H9 (cell line): ENCODE measurements at regions not wholly inside any gene's neighbourhood (a gene's known extent, or its start where the extent isn't known, plus 50 kb on each side); places are given as distances from the start of the nearest gene placed in this dataset.

Experiments used
- DNase-seq: peaks from one replicate; pipeline ENCODE4 v3.0.0-alpha.2; 2017
- H2AFZ ChIP-seq: one replicate; pipeline ENCODE4 v1.6.1; 2013; ENCODE audit warnings: mild to moderate bottlenecking, low read length, control low read depth, moderate library complexity
- H2AK5ac ChIP-seq: 2 replicates; pipeline ENCODE4 v1.6.1; 2013; ENCODE audit warnings: low read length, control low read depth, mixed read lengths; ENCODE audit not compliant: insufficient read length
- H2BK120ac ChIP-seq: one replicate; pipeline ENCODE4 v1.6.1; 2013; ENCODE audit warnings: low read depth, mild to moderate bottlenecking, low read length, control low read depth, inconsistent platforms; ENCODE audit not compliant: poor library complexity, severe bottlenecking
- H2BK12ac ChIP-seq: 2 replicates; pipeline ENCODE4 v1.6.1; 2013; ENCODE audit warnings: low read length, control low read depth, mixed read lengths, low read depth; ENCODE audit not compliant: insufficient read length
- H2BK15ac ChIP-seq: 2 replicates; pipeline ENCODE4 v1.6.1; 2013; ENCODE audit warnings: low read depth, low read length, control low read depth
- H2BK20ac ChIP-seq: one replicate; pipeline ENCODE4 v1.6.1; 2013; ENCODE audit warnings: low read depth, mild to moderate bottlenecking, low read length, control low read depth, inconsistent platforms; ENCODE audit not compliant: poor library complexity, severe bottlenecking
- H2BK5ac ChIP-seq: 2 replicates; pipeline ENCODE4 v1.6.1; 2013; ENCODE audit warnings: low read length, control low read depth, mixed read lengths; ENCODE audit not compliant: insufficient read length
- H3K14ac ChIP-seq: 2 replicates; pipeline ENCODE4 v1.6.1; 2013; ENCODE audit warnings: low read length, control low read depth; ENCODE audit not compliant: insufficient read depth
- H3K18ac ChIP-seq: 2 replicates; pipeline ENCODE4 v1.6.1; 2013; ENCODE audit warnings: low read depth, mild to moderate bottlenecking, mixed read lengths, low read length, control low read depth; ENCODE audit not compliant: insufficient read length
- H3K23ac ChIP-seq: 2 replicates; pipeline ENCODE4 v1.6.1; 2013; ENCODE audit warnings: low read length, control low read depth, mixed read lengths, low read depth; ENCODE audit not compliant: insufficient read length
- H3K23me2 ChIP-seq: 2 replicates; pipeline ENCODE4 v1.6.1; 2013; ENCODE audit warnings: low read depth, mild to moderate bottlenecking, mixed read lengths, low read length, control low read depth; ENCODE audit not compliant: insufficient read length, poor library complexity, severe bottlenecking
- H3K27ac ChIP-seq: 2 replicates; pipeline ENCODE4 v1.5.1; 2013; ENCODE audit warnings: low read length, control low read depth, mixed read lengths, low read depth; ENCODE audit not compliant: insufficient read length
- H3K27me3 ChIP-seq: 2 replicates; pipeline ENCODE4 v1.6.1; 2013; ENCODE audit warnings: low read length, control low read depth, inconsistent platforms; ENCODE audit not compliant: insufficient read depth
- H3K4ac ChIP-seq: 2 replicates; pipeline ENCODE4 v1.6.1; 2013; ENCODE audit warnings: low read depth, mild to moderate bottlenecking, control low read depth, inconsistent platforms, low read length, moderate library complexity
- H3K4me1 ChIP-seq: 2 replicates; pipeline ENCODE4 v1.6.1; 2013; ENCODE audit warnings: low read length, control low read depth, inconsistent platforms; ENCODE audit not compliant: insufficient read depth
- H3K4me2 ChIP-seq: 2 replicates; pipeline ENCODE4 v1.6.1; 2013; ENCODE audit warnings: low read length, control low read depth, mixed read lengths; ENCODE audit not compliant: insufficient read length, insufficient read depth
- H3K56ac ChIP-seq: 2 replicates; pipeline ENCODE4 v1.6.1; 2013; ENCODE audit warnings: low read depth, mild to moderate bottlenecking, mixed read lengths, low read length, control low read depth; ENCODE audit not compliant: insufficient read length
- H3K79me1 ChIP-seq: 2 replicates; pipeline ENCODE4 v1.6.1; 2013; ENCODE audit warnings: low read depth, mild to moderate bottlenecking, moderate library complexity, low read length, control low read depth, inconsistent platforms; ENCODE audit not compliant: insufficient read depth, poor library complexity, severe bottlenecking
- H3K79me2 ChIP-seq: 2 replicates; pipeline ENCODE4 v1.6.1; 2013; ENCODE audit warnings: low read length, control low read depth, inconsistent platforms; ENCODE audit not compliant: insufficient read depth
- H3K9ac ChIP-seq: 2 replicates; pipeline ENCODE4 v1.6.1; 2013; ENCODE audit warnings: low read length, control low read depth, mixed read lengths; ENCODE audit not compliant: insufficient read length; ENCODE audit errors: extremely low read depth
- H3K9me3 ChIP-seq: one replicate; pipeline ENCODE4 v1.6.1; 2013; ENCODE audit warnings: low read depth, low read length, inconsistent platforms; ENCODE audit not compliant: control insufficient read depth
- H3T11ph ChIP-seq: one replicate; pipeline ENCODE4 v1.6.1; 2013; ENCODE audit warnings: mild to moderate bottlenecking, low read length, control low read depth, inconsistent platforms
- H4K20me1 ChIP-seq: one replicate; pipeline ENCODE4 v1.6.1; 2013; ENCODE audit not compliant: control insufficient read depth, insufficient read length, insufficient read depth
- H4K5ac ChIP-seq: 2 replicates; pipeline ENCODE4 v1.6.1; 2013; ENCODE audit warnings: low read depth, mild to moderate bottlenecking, mixed read lengths, low read length, control low read depth; ENCODE audit not compliant: insufficient read length
- H4K8ac ChIP-seq: replicated peaks from 2 replicates; pipeline ENCODE4 v1.6.1; 2013; ENCODE audit warnings: low read length, control low read depth, mixed read lengths, low read depth; ENCODE audit not compliant: insufficient read length
- H4K91ac ChIP-seq: 2 replicates; pipeline ENCODE4 v1.6.1; 2013; ENCODE audit warnings: low read depth, mild to moderate bottlenecking, moderate library complexity, mixed read lengths, low read length, control low read depth; ENCODE audit not compliant: insufficient read length
- H3K27ac Mint-ChIP-seq, 3 experiments: 2 replicates in 2 of 3; 3 replicates in 1 of 3; pipeline ENCODE4 v1.8.0; 2020 to 2021; ENCODE audit warnings: mixed read lengths in 3 of 3, mild to moderate bottlenecking in 1 of 3, moderate library complexity in 1 of 3
- H3K27me3 Mint-ChIP-seq: 2 replicates; pipeline ENCODE4 v1.8.0; 2021; ENCODE audit warnings: low read depth, mild to moderate bottlenecking, moderate library complexity, mixed read lengths
- H3K36me3 Mint-ChIP-seq, 3 experiments: 2 replicates in 2 of 3; 3 replicates in 1 of 3; pipeline ENCODE4 v1.8.0; 2020 to 2021; ENCODE audit warnings: low read depth in 3 of 3, mixed read lengths in 3 of 3; ENCODE audit not compliant: insufficient read depth in 1 of 3
- H3K4me1 Mint-ChIP-seq, 2 experiments: 2 replicates each; pipeline ENCODE4 v1.8.0; 2020; ENCODE audit warnings: mixed read lengths in 2 of 2
- H3K4me3 Mint-ChIP-seq, 2 experiments: 2 replicates in 1 of 2; 3 replicates in 1 of 2; pipeline ENCODE4 v1.8.0; 2020 to 2021; ENCODE audit warnings: mild to moderate bottlenecking in 2 of 2, mixed read lengths in 2 of 2, moderate library complexity in 1 of 2
- H3K9me3 Mint-ChIP-seq, 2 experiments: 2 replicates in 1 of 2; 3 replicates in 1 of 2; pipeline ENCODE4 v1.8.0; 2020; ENCODE audit warnings: mild to moderate bottlenecking in 2 of 2, mixed read lengths in 2 of 2, moderate library complexity in 1 of 2
- WGBS: extraction: QIAGEN DNeasy Blood & Tissue Kit; methylation state at CpG from one replicate; pipeline ENCODE4 v1.1.7; 2013; ENCODE audit warnings: missing lambda C conversion rate, low lambda C conversion rate, mixed read lengths; ENCODE audit not compliant: insufficient read length; ENCODE audit errors: extremely low coverage; 5-methylcytosine and 5-hydroxymethylcytosine counted together
- TF ChIP-seq, protein P1 (sequence below): fragments of 200-600 bp; sonication (generic); conservative IDR thresholded peaks from 3 replicates; pipeline ENCODE4 v1.8.0; 2021; ENCODE audit warnings: antibody characterized with exemption, mild to moderate bottlenecking

DNA sequence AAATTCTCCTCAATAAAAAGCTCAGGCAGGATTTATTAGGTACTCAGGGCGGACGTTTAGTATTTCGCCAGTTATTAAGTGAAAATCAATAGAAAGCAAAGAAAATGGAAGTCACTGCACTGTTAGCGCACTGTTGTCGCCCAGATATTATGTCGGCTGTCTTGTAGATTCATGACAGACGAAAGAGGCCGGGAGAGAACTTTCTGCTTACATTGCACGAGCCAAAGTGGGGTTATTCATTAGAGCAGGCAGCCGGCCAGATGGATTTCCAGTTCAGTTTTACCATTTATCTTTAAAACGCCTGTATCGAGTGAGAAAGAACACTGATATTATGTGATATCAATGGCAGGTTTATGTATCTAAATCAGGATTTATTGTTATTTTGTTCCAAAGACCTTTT is 866.0 kb upstream of the NR2F2 start:
- Histone ChIP-seq H2BK20ac (no peak overlapping the region), H2BK120ac (no peak overlapping the region), H2AFZ (no peak overlapping the region), H2BK12ac (no peak overlapping the region), H3K27me3 (no peaks in the 10 kb centered on the region), H3K4me2 (no peak overlapping the region), H3K4me1 (no peaks in the 10 kb centered on the region), H2BK5ac (no peak overlapping the region), H4K20me1 (no peaks in the 10 kb centered on the region), H3K4ac (no peak overlapping the region), H4K91ac (no peak overlapping the region), H3K27ac (no peak overlapping the region), H2AK5ac (no peak overlapping the region), H4K8ac (no peak overlapping the region), H3K79me1 (no peaks in the 10 kb centered on the region), H3K9me3 (no peaks in the 10 kb centered on the region), H3K14ac (no peak overlapping the region), H2BK15ac (no peak overlapping the region), H3K23ac (no peak overlapping the region), H3K9ac (no peak overlapping the region), H3T11ph (no peak overlapping the region), H3K79me2 (no peaks in the 10 kb centered on the region), H3K23me2 (no peaks in the 10 kb centered on the region), H4K5ac (no peak overlapping the region), H3K56ac (no peak overlapping the region), H3K18ac (no peak overlapping the region)
- H3K9me3 Mint-ChIP-seq, result no peaks in the 10 kb centered on the region
- no peak for DNase-seq
- H3K27me3 Mint-ChIP-seq, result no peaks in the 10 kb centered on the region; the same call in 1 of the 2 replicates
- H3K36me3 Mint-ChIP-seq, result no peaks in the 10 kb centered on the region
- no CpG with 5 or more reads among the region's 12 CpGs for WGBS
- no peak overlapping the region for H3K4me3 Mint-ChIP-seq
- TF ChIP-seq, protein P1, sequence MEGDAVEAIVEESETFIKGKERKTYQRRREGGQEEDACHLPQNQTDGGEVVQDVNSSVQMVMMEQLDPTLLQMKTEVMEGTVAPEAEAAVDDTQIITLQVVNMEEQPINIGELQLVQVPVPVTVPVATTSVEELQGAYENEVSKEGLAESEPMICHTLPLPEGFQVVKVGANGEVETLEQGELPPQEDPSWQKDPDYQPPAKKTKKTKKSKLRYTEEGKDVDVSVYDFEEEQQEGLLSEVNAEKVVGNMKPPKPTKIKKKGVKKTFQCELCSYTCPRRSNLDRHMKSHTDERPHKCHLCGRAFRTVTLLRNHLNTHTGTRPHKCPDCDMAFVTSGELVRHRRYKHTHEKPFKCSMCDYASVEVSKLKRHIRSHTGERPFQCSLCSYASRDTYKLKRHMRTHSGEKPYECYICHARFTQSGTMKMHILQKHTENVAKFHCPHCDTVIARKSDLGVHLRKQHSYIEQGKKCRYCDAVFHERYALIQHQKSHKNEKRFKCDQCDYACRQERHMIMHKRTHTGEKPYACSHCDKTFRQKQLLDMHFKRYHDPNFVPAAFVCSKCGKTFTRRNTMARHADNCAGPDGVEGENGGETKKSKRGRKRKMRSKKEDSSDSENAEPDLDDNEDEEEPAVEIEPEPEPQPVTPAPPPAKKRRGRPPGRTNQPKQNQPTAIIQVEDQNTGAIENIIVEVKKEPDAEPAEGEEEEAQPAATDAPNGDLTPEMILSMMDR, result no peak
- no peak overlapping the region for H3K27ac Mint-ChIP-seq
- H3K4me1 Mint-ChIP-seq, result peaks cover 3 to 4% of the 10 kb centered on the region in 2 experiments; a peak in 2 of 4 replicates
